Activated naive CD8-positive, alpha-beta T cell treated with anti-CD3 and anti-CD28 coated beads for 36 hours (primary cell): ENCODE measurements at regions not wholly inside any gene's neighbourhood (a gene's known extent, or its start where the extent isn't known, plus 50 kb on each side); places are given as distances from the start of the nearest gene placed in this dataset.

Experiments
- DNase-seq: peaks from one replicate; pipeline ENCODE4 v3.0.0; 2021
- H3K27ac Mint-ChIP-seq: one replicate; pipeline ENCODE4 v1.8.0; 2022; ENCODE audit warnings: mild to moderate bottlenecking, moderate library complexity, mixed read lengths
- H3K27me3 Mint-ChIP-seq: one replicate; pipeline ENCODE4 v1.8.0; 2022; ENCODE audit warnings: mild to moderate bottlenecking, mixed read lengths
- H3K36me3 Mint-ChIP-seq: one replicate; pipeline ENCODE4 v1.8.0; 2021; ENCODE audit warnings: mild to moderate bottlenecking, mixed read lengths
- H3K4me1 Mint-ChIP-seq: one replicate; pipeline ENCODE4 v1.8.0; 2021; ENCODE audit warnings: mixed read lengths
- H3K4me3 Mint-ChIP-seq: one replicate; pipeline ENCODE4 v1.8.0; 2022; ENCODE audit warnings: mild to moderate bottlenecking, moderate library complexity, mixed read lengths
- H3K9me3 Mint-ChIP-seq: one replicate; pipeline ENCODE4 v1.8.0; 2022; ENCODE audit warnings: mixed read lengths

DNA sequence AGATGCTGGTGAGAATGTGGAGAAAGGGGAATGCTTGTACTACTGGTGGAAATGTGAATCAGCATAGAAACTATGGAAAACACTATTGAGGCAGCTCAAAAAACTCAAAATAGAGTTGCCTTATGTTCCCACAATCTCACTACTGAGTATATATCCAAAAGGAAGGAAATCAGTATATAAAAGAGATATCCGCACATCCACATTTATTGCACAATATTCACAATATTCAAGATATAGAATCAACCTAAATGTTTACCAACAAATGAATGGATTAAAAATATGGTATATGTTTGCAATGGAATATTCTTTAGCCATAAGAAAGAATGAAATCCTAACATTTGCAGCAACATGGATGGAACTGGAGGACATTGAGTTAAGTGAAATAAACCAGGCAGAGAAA is 686.8 kb downstream of the OTOL1 start:
- Mint-ChIP-seq H3K36me3 (no peaks in the 10 kb centered on the region), H3K9me3 (peaks cover 9% of the 10 kb centered on the region), H3K4me1 (no peaks in the 10 kb centered on the region), H3K27me3 (no peaks in the 10 kb centered on the region), H3K27ac (no peak overlapping the region), H3K4me3 (no peak overlapping the region)
- no peak for DNase-seq

DNA sequence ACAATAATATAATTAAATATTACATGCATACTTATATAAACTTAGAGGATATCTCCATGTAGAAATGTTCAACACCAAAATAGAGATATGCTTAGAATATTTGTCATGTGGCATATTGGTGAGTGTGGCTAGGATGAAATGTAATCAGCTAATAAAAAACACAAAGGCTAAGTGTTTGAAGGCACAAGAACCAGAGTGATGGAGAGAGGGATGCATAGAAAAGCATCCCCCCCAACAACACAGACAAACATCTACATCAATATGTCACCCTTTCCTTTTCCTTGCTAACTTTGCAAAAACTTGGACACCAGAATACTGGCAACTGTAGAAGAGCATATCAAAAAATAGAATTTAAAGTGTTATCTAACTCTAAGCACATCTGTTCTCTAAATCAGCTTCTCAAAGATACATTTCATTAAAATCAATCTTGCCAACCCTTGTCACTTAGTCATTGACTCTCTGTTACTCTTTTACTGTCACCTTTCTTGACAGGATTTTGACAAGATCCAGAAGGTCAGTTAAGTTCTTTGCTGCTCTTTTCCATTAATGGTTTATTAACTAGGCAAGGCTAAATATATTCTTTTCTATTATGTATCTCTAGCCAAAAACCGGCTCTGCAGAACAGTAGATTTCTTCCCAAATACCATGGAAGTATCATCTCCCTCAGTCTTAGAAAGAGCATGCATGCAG is 695.9 kb downstream of the OTOL1 start:
- Mint-ChIP-seq H3K27me3 (no peaks in the 10 kb centered on the region), H3K36me3 (no peaks in the 10 kb centered on the region), H3K9me3 (peaks cover 2% of the 10 kb centered on the region), H3K4me1 (no peaks in the 10 kb centered on the region), H3K27ac (no peak overlapping the region), H3K4me3 (no peak overlapping the region)
- DNase-seq: no peak

DNA sequence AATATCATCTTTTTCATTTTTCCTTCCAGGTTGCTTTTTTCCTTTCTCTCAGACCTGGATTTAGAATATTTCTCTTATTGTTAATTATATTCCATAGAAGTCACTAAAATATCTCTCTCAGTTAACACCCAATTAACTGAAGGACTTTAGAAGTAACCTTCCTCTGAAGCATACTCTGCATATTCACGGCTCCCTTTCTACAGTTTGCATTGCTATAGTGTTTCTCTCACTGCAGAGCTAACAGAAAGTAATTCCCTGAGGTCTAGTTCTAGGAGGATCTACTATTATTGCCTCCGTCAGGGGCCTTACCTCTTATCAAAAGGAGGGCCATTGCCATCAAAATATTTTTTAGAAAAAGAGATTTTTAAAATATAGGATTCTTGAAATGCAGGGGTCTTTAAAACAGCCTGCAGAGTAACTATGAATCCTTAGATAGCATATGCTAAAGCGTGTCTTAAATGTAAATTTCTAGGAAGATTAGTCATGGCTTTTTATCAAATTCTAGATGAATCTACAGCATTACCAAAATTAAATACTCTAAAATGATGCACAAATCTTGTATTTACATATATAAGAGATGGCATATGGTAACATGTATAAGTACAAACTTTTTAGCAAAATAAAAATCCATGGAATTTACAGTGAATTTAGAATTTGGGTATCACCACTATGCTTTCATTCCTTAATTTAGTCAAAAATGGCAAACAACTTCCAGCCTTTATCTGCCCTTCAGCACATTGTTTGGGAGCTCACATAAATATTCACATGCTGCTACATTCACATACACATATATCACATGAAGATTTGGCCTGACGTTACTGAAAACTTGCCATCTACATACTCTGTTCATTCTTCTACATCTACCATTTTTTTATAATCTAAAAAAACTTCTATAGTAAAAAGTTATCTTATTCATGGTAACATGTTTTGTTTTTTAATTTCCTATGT is 696.8 kb downstream of the OTOL1 start:
- H3K27ac Mint-ChIP-seq: no peak overlapping the region
- H3K36me3 Mint-ChIP-seq: no peaks in the 10 kb centered on the region
- no peak overlapping the region for H3K4me3 Mint-ChIP-seq
- no peaks in the 10 kb centered on the region for H3K27me3 Mint-ChIP-seq
- peaks cover 2% of the 10 kb centered on the region for H3K9me3 Mint-ChIP-seq
- no peak for DNase-seq
- H3K4me1 Mint-ChIP-seq: no peaks in the 10 kb centered on the region

DNA sequence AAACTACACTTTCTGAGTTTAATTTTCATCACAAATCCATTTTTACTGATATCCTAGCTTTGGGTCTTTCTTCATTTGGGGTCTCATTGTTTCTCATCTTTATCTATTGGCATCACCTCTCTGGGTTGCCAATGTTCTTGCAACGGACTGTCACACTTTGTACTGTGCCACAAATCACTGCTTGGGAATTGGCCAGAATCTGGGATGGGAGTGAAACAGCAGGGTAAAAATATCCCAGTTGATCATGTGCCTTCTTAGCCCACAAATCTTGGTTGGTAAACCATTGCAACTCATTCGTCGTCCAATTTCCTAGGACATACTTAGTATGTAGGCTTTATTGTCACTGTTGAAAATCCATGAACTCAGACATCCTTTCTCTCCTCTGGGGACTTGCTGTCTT is 698.5 kb downstream of the OTOL1 start:
- H3K27me3 Mint-ChIP-seq: no peaks in the 10 kb centered on the region
- H3K27ac Mint-ChIP-seq: no peak overlapping the region
- peaks cover 2% of the 10 kb centered on the region for H3K9me3 Mint-ChIP-seq
- H3K4me1 Mint-ChIP-seq: no peaks in the 10 kb centered on the region
- DNase-seq: no peak
- no peak overlapping the region for H3K4me3 Mint-ChIP-seq
- no peaks in the 10 kb centered on the region for H3K36me3 Mint-ChIP-seq

DNA sequence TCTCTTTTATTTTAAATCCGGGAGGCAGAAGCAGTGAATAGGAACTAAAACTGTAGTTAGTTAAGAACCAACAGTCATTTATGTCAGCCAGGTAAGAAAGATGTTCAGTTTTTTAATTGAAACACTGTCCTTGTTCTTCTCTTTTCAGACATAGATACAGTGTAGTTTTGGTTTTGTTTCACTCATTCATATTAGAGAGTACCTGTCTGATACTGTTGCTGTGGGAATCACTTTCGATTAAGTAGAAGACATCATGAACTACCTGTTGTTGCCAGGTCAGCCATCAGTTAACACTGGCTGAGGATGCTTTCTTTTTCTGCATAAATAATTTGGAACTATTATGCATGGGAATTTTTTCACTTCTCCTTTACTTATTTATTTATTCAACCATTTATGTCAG is 700.4 kb downstream of the OTOL1 start:
- Mint-ChIP-seq H3K4me3 (no peak overlapping the region), H3K27ac (no peak overlapping the region), H3K9me3 (peaks cover 2% of the 10 kb centered on the region), H3K36me3 (no peaks in the 10 kb centered on the region), H3K27me3 (no peaks in the 10 kb centered on the region), H3K4me1 (no peaks in the 10 kb centered on the region)
- DNase-seq: no peak

DNA sequence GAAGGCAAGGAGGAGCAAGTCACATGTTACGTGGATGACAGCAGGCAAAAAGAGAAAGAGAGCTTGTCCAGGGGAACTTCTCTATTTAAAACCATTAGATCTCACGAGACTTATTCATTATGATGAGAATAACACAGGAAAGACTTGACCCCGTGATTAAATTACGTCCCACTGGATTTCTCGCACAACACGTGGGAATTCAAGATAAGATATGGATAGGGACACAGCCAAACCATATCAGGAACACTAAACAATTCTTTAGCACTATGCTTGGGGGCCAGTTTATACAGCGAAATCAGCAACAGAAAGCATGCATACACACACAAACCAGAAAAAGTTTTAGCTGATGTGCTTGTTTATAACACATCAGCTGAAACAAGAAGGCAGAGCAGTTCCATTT is 704.2 kb downstream of the OTOL1 start:
- no peak for DNase-seq
- H3K4me1 Mint-ChIP-seq: no peaks in the 10 kb centered on the region
- H3K9me3 Mint-ChIP-seq: peaks cover 2% of the 10 kb centered on the region

DNA sequence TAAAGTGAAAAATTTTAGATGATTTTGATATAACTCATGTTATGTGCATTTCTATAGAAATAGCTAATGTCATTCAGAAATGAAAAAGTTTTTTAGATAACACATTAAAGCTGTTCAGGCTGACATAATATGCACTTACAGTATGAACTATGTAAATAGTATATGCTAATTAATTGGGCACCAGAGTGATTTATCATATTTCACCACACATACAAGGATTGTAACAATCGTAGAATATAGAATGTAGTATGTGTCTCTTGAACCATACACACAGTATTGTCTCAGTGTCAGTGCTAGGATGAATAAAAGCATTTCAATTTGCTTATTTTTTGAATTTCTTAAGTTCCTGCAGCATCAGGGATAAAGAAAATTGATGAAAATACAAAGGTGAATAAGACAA is 710.0 kb downstream of the OTOL1 start:
- no peak for DNase-seq
- Mint-ChIP-seq H3K36me3 (no peaks in the 10 kb centered on the region), H3K27me3 (no peaks in the 10 kb centered on the region), H3K4me1 (no peaks in the 10 kb centered on the region), H3K4me3 (no peak overlapping the region), H3K9me3 (no peaks in the 10 kb centered on the region), H3K27ac (no peak overlapping the region)

More for the DNA sequence above, 704.2 kb downstream of the OTOL1 start:
- H3K27ac Mint-ChIP-seq: no peak overlapping the region
- H3K27me3 Mint-ChIP-seq: no peaks in the 10 kb centered on the region
- H3K36me3 Mint-ChIP-seq: no peaks in the 10 kb centered on the region
- H3K4me3 Mint-ChIP-seq: no peak overlapping the region

DNA sequence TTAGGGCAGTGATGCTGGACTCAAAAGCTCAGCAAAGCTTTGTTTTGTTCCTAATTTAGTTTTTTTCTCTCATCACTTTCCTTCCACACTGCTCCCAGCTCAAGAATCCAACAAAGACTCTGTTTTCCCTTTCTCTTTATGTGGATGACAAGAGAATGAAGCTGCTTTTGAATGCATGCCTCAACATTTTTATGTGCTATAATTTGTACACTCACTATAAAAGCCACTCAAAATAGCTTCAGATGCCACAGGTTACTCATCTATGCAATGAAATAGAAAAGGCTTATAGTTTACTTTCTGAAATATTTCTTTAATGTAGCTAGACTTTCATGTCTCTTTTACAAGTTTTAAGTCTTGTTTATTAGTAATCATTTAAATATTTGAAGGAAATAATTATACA is 714.9 kb downstream of the OTOL1 start:
- Mint-ChIP-seq H3K9me3 (no peaks in the 10 kb centered on the region), H3K4me3 (no peak overlapping the region), H3K27ac (no peak overlapping the region), H3K4me1 (no peaks in the 10 kb centered on the region), H3K27me3 (no peaks in the 10 kb centered on the region), H3K36me3 (no peaks in the 10 kb centered on the region)
- no peak for DNase-seq

DNA sequence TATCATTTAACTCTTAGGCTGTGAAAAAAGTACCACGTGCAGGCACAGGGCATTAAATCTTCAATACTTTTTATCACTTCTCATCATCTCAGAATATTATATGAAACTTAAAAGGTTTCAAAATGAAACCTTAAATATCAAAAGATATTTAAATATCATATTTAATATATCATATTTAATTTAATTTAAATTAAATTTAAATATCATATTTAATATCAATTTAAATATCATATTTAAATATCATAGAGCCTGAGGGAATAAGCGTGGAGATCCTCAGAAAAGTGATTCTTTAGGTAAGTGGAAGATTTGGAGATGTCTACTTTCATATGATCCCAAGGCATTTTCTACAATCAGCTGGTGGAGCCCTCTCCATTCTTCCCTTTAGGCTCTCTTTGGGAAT is 716.6 kb downstream of the OTOL1 start:
- Mint-ChIP-seq H3K36me3 (no peaks in the 10 kb centered on the region), H3K9me3 (no peaks in the 10 kb centered on the region), H3K4me3 (no peak overlapping the region), H3K27me3 (no peaks in the 10 kb centered on the region), H3K4me1 (no peaks in the 10 kb centered on the region), H3K27ac (no peak overlapping the region)
- no peak for DNase-seq

DNA sequence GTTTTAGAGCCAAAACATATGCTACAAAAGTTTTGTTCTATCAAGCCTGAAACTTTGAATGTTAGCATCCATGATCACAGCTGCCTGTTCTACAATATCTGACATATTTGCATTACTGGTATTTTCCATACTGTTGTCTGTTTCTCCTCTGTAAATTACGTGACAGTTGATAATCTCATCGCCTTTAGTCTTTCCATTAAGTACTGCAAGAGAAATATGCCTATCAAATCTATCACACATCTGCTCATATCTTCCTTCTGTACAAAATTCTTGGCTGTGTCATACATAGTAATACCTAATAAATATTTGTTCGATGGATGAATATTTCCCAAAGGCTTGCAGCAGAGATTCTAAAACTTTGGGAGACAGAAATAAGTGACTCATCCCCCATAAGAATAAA is 717.3 kb downstream of the OTOL1 start:
- Mint-ChIP-seq H3K4me3 (no peak overlapping the region), H3K36me3 (no peaks in the 10 kb centered on the region), H3K27me3 (no peaks in the 10 kb centered on the region), H3K4me1 (no peaks in the 10 kb centered on the region), H3K9me3 (no peaks in the 10 kb centered on the region), H3K27ac (no peak overlapping the region)
- no peak for DNase-seq

DNA sequence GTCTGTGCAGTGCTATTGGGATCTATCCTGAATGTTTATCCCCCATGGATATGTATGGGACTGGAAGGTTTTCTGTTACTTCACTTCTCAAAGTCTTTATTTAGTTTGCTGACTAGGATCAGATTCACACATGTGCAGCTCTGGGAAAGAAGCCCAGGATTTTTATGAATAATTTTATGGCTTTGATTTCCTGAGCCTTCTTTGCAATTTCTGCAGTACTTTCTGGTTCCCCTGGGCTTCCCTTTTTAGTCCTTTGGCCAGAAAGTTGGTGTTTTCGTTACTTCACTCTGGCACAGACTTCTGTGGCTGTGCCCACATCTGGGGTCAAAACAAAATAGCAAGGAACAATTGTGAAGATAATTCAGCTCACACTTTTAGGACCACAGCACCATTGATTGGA is 721.0 kb downstream of the OTOL1 start:
- H3K36me3 Mint-ChIP-seq: no peaks in the 10 kb centered on the region
- H3K27ac Mint-ChIP-seq: no peak overlapping the region
- H3K4me1 Mint-ChIP-seq: no peaks in the 10 kb centered on the region
- H3K27me3 Mint-ChIP-seq: no peaks in the 10 kb centered on the region
- H3K9me3 Mint-ChIP-seq: peaks cover 2% of the 10 kb centered on the region
- no peak overlapping the region for H3K4me3 Mint-ChIP-seq
- DNase-seq: no peak

DNA sequence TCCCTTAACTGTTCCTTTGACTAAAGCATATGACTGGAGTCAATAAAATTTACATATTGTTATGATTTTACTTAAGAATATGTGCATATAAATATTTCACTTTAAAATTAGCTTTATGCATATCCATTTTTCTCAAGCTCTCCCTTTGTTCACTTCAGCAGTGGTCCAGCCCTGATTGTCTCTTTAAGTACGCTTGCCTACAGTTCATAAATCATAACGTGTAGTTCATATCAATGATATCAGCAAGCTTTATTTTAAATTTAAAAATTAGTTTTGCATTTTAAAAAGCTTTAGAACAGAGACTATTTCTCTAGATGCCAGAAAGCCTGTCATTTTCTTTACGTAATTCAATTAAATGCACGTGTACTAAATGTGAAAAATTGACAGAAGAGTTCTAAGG is 721.9 kb downstream of the OTOL1 start:
- H3K4me1 Mint-ChIP-seq: no peaks in the 10 kb centered on the region

DNA sequence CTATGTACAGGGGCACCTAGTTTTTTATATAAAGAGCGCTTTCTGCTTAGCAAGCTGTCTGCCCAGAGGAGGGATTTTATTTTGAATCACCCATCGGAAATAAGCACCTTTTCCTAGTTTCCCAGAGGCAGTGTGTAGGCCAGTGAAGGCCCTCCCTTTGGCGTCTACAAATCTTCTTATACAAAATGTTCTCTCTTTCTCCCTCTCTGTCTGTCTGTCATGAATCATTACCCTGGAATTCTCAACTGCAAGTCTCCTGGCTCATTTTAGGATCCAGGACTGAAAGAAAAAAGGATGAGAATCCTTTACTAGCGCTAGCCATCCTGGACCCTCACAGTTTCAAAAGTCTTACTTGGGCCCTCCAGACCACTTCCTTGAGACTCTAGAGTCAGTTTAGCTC is 728.1 kb downstream of the OTOL1 start:
- no peak for DNase-seq
- H3K9me3 Mint-ChIP-seq: peaks cover 3% of the 10 kb centered on the region
- no peaks in the 10 kb centered on the region for H3K4me1 Mint-ChIP-seq
- H3K4me3 Mint-ChIP-seq: no peak overlapping the region
- no peaks in the 10 kb centered on the region for H3K27me3 Mint-ChIP-seq
- no peaks in the 10 kb centered on the region for H3K36me3 Mint-ChIP-seq
- no peak overlapping the region for H3K27ac Mint-ChIP-seq

More for the DNA sequence above, 721.9 kb downstream of the OTOL1 start:
- peaks cover 2% of the 10 kb centered on the region for H3K9me3 Mint-ChIP-seq
- no peaks in the 10 kb centered on the region for H3K36me3 Mint-ChIP-seq
- DNase-seq: no peak
- H3K4me3 Mint-ChIP-seq: no peak overlapping the region
- H3K27me3 Mint-ChIP-seq: no peaks in the 10 kb centered on the region
- no peak overlapping the region for H3K27ac Mint-ChIP-seq

DNA sequence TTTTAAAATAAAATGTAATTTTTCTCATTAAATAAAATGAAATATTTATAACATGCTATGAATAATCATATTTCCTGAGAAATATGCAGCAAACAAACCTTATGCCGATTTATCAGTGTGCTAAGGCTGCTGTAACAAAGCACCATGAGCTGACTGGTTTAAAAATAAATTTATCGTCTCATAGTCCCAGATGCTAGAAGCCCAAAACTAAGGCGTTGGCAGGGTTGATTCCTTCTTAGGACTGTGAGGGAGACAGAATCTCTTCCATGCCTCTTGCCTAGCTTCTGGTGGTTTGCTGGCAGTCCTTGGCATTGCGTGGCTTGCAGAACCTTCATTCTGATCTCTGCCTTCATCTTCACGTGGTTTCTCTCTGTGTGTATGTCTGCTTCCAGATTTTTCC is 740.3 kb downstream of the OTOL1 start:
- no peak for DNase-seq
- Mint-ChIP-seq H3K36me3 (no peaks in the 10 kb centered on the region), H3K9me3 (no peaks in the 10 kb centered on the region), H3K4me3 (no peak overlapping the region), H3K27me3 (no peaks in the 10 kb centered on the region), H3K4me1 (no peaks in the 10 kb centered on the region), H3K27ac (no peak overlapping the region)

DNA sequence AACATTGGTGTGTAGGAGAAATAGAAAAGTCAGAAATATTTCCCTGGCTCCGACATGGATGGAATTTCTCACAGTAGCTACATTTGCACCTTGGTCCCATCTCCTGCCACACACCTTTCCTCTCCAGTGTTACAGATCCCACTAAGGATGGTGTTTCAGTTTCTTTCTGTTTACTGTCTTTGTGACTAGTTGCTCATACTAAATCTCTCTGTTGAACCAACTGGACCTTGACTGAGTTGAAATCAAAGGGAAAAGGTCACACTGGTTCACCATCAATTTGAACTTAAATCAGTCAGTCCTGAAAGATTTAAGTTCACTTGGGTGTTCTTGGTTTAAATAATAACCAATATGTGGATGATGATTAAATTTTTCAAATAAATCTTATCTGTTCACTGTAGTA is 754.2 kb downstream of the OTOL1 start:
- Mint-ChIP-seq H3K27me3 (no peaks in the 10 kb centered on the region), H3K9me3 (peaks cover 3% of the 10 kb centered on the region), H3K4me3 (no peak overlapping the region), H3K36me3 (no peaks in the 10 kb centered on the region), H3K4me1 (no peaks in the 10 kb centered on the region), H3K27ac (no peak overlapping the region)
- no peak for DNase-seq

DNA sequence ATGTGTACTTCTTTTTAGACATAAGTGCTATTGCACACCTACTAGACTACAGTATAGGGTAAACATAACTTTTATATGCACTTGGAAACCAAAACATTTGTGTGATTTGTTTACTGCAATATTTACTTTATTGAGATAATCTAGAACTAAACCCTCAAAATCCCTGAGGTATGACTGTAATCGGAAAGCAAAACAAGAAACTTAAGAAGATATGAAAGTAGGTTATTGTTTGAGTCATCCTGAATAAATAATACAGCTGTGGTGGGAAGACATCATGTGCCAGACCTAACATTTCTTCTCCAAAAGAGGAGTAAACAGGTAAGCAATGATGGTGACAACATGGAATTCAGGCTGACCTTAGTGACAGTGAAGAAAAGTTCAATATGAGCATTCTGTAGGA is 765.5 kb downstream of the OTOL1 start:
- Mint-ChIP-seq H3K4me1 (no peaks in the 10 kb centered on the region), H3K4me3 (no peak overlapping the region), H3K9me3 (no peaks in the 10 kb centered on the region), H3K27ac (no peak overlapping the region), H3K27me3 (no peaks in the 10 kb centered on the region), H3K36me3 (no peaks in the 10 kb centered on the region)
- no peak for DNase-seq
